Liver (tissue), 3 donors: ENCODE measurements at regions not wholly inside any gene's neighbourhood (a gene's known extent, or its start where the extent isn't known, plus 50 kb on each side); places are given as distances from the start of the nearest gene placed in this dataset.

Experiments used
- CTCF ChIP-seq: fragments of 150-350 bp; IDR thresholded peaks from 2 replicates; pipeline ENCODE4 v1.5.1; 2017; ENCODE audit warnings: improper control_type of control experiment, low read depth, low read length; ENCODE audit not compliant: missing input control
- EGR1 ChIP-seq, 2 donors: IDR thresholded peaks; 2 replicates each; pipeline ENCODE4 v1.6.1; 2016 to 2018; ENCODE audit warnings: antibody characterized with exemption in 2 of 2, low read depth in 2 of 2
- HNF4G ChIP-seq: IDR thresholded peaks from 2 replicates; pipeline ENCODE4 v1.6.1; 2016; ENCODE audit warnings: antibody characterized with exemption
- JUND ChIP-seq, 2 donors: IDR thresholded peaks; 2 replicates each; pipeline ENCODE4 v1.6.1; 2016; ENCODE audit warnings: antibody characterized with exemption in 2 of 2
- NR2F2 ChIP-seq: IDR thresholded peaks from 2 replicates; pipeline ENCODE4 v1.6.1; 2016; ENCODE audit warnings: antibody characterized with exemption
- REST ChIP-seq: IDR thresholded peaks from 2 replicates; pipeline ENCODE4 v1.6.1; 2016; ENCODE audit warnings: antibody characterized with exemption, mild to moderate bottlenecking
- SP1 ChIP-seq: IDR thresholded peaks from 2 replicates; pipeline ENCODE4 v1.6.1; 2018; ENCODE audit warnings: antibody characterized with exemption, mild to moderate bottlenecking
- TAF1 ChIP-seq: conservative IDR thresholded peaks from 2 replicates; pipeline ENCODE4 v1.6.1; 2016; ENCODE audit warnings: antibody characterized with exemption, mild to moderate bottlenecking
- TF ChIP-seq, protein P1 (sequence below): IDR thresholded peaks from 2 replicates; pipeline ENCODE4 v1.6.1; 2016; ENCODE audit warnings: antibody characterized with exemption
- TF ChIP-seq, protein P2 (sequence below): IDR thresholded peaks from 2 replicates; pipeline ENCODE4 v1.6.1; 2016; ENCODE audit warnings: antibody characterized with exemption
- donor health status: healthy.
- donor health status: healthy.

- no peak for TF ChIP-seq CTCF
- TF ChIP-seq TAF1 = no peak
- no peak for TF ChIP-seq JUND (IDR thresholded peaks at IDR 0.05)
- TF ChIP-seq, protein P1, sequence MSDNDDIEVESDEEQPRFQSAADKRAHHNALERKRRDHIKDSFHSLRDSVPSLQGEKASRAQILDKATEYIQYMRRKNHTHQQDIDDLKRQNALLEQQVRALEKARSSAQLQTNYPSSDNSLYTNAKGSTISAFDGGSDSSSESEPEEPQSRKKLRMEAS = no peak
- TF ChIP-seq, protein P2, sequence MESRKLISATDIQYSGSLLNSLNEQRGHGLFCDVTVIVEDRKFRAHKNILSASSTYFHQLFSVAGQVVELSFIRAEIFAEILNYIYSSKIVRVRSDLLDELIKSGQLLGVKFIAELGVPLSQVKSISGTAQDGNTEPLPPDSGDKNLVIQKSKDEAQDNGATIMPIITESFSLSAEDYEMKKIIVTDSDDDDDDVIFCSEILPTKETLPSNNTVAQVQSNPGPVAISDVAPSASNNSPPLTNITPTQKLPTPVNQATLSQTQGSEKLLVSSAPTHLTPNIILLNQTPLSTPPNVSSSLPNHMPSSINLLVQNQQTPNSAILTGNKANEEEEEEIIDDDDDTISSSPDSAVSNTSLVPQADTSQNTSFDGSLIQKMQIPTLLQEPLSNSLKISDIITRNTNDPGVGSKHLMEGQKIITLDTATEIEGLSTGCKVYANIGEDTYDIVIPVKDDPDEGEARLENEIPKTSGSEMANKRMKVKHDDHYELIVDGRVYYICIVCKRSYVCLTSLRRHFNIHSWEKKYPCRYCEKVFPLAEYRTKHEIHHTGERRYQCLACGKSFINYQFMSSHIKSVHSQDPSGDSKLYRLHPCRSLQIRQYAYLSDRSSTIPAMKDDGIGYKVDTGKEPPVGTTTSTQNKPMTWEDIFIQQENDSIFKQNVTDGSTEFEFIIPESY = no peak
- no peak for TF ChIP-seq NR2F2
- TF ChIP-seq REST = no peak
- TF ChIP-seq EGR1 (IDR thresholded peaks at IDR 0.05; ENCODE audit: low read depth in 2 of 2) = no peak
- no peak for TF ChIP-seq SP1
- TF ChIP-seq HNF4G = no peak
Observed at GRCh38 chr4:38463268-38463958, 200.6 kb upstream of the KLF3 start.
